CD8-positive, alpha-beta memory T cell (primary cell): ENCODE measurements at regions not wholly inside any gene's neighbourhood (a gene's known extent, or its start where the extent isn't known, plus 50 kb on each side); places are given as distances from the start of the nearest gene placed in this dataset.

Source experiments
- CTCF ChIA-PET: fragments of 350-600 bp; sonication (Branson Sonifier 250); formaldehyde crosslinking; loops from one replicate; lab custom pipeline; 2021; ENCODE audit warnings: antibody characterized with exemption; lab: Charles Lee
- POLR2A ChIA-PET: fragments of 350-600 bp; sonication (Branson Sonifier 250); formaldehyde crosslinking; loops from one replicate; lab custom pipeline; 2021; ENCODE audit warnings: antibody characterized with exemption; lab: Charles Lee
- DNase-seq, 5 donors: peaks; one replicate each; pipeline versions ENCODE4 v3.0.0 to v3.0.0-alpha.2; 2020 to 2022; ENCODE audit warnings: mixed read lengths in 1 of 5
- H3K27ac ChIP-seq: one replicate; pipeline ENCODE4 v1.7.0; 2013; ENCODE audit warnings: low read depth, mild to moderate bottlenecking, low read length, moderate library complexity
- H3K27me3 ChIP-seq: 2 replicates; pipeline ENCODE4 v1.7.0; 2013; ENCODE audit warnings: low read length, mild to moderate bottlenecking; ENCODE audit not compliant: insufficient read depth, poor library complexity, severe bottlenecking
- H3K36me3 ChIP-seq: 2 replicates; pipeline ENCODE4 v1.7.0; 2013; ENCODE audit warnings: mild to moderate bottlenecking, low read length, moderate library complexity; ENCODE audit not compliant: insufficient read depth
- H3K4me1 ChIP-seq: 2 replicates; pipeline ENCODE4 v1.7.0; 2013; ENCODE audit warnings: mild to moderate bottlenecking, low read length, moderate library complexity; ENCODE audit not compliant: insufficient read depth
- H3K4me3 ChIP-seq: 2 replicates; pipeline ENCODE4 v1.7.0; 2013; ENCODE audit warnings: mild to moderate bottlenecking, low read length
- H3K9me3 ChIP-seq: 2 replicates; pipeline ENCODE4 v1.7.0; 2013; ENCODE audit warnings: mild to moderate bottlenecking, low read length
- H3K27ac Mint-ChIP-seq, 8 donors: one replicate each; pipeline ENCODE4 v1.8.0; 2020 to 2021; ENCODE audit warnings: mixed read lengths in 8 of 8, mild to moderate bottlenecking in 6 of 8, inconsistent platforms in 3 of 8, moderate library complexity in 3 of 8
- H3K27me3 Mint-ChIP-seq, 2 donors: one replicate each; pipeline ENCODE4 v1.8.0; 2020 to 2021; ENCODE audit warnings: mixed read lengths in 2 of 2, mild to moderate bottlenecking in 1 of 2, moderate library complexity in 1 of 2
- H3K36me3 Mint-ChIP-seq, 3 donors: one replicate each; pipeline ENCODE4 v1.8.0; 2020 to 2021; ENCODE audit warnings: mixed read lengths in 3 of 3, inconsistent platforms in 1 of 3, mild to moderate bottlenecking in 1 of 3
- H3K4me1 Mint-ChIP-seq, 3 donors: one replicate each; pipeline ENCODE4 v1.8.0; 2020 to 2021; ENCODE audit warnings: mixed read lengths in 3 of 3, inconsistent platforms in 1 of 3, mild to moderate bottlenecking in 1 of 3
- H3K4me3 Mint-ChIP-seq, 7 donors: one replicate each; pipeline ENCODE4 v1.8.0; 2020 to 2021; ENCODE audit warnings: mixed read lengths in 7 of 7, mild to moderate bottlenecking in 6 of 7, moderate library complexity in 4 of 7, inconsistent platforms in 2 of 7
- H3K9me3 Mint-ChIP-seq, 5 donors: one replicate each; pipeline ENCODE4 v1.8.0; 2020 to 2022; ENCODE audit warnings: mixed read lengths in 5 of 5, mild to moderate bottlenecking in 3 of 5, moderate library complexity in 2 of 5, inconsistent platforms in 1 of 5

DNA sequence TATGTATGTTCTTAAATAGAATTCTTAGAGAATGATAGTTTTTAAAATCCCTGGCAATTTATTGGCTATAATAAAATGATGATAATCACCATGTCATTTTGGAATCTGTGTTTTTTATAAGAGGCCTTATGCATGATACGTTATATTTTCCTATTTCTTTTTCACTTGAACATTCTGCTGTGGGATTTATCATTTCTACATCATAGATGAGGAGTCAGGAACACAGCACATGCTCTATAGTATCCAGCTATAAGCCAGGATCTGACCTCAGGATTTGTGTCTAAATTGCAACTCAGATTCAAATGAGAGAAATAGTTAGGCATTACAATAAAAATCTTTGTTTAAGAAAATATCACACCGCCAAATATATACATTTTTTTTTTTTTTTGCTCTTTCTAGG is 928.0 kb downstream of the EFNB2 start:
- Mint-ChIP-seq H3K36me3 (no peaks in the 10 kb centered on the region), H3K9me3 (peaks cover 0 to 17% (median 0%) of the 10 kb centered on the region in 5 donors), H3K27me3 (no peaks in the 10 kb centered on the region), H3K4me1 (no peaks in the 10 kb centered on the region), H3K4me3 (no peak overlapping the region), H3K27ac (no peak overlapping the region)
- DNase-seq, result no peak
- no peaks in the 10 kb centered on the region for H3K36me3 ChIP-seq
- no peaks in the 10 kb centered on the region for H3K9me3 ChIP-seq
- ChIA-PET POLR2A (no interaction called here), CTCF (no interaction called here)
- no peak overlapping the region for H3K4me3 ChIP-seq
- H3K4me1 ChIP-seq, result no peaks in the 10 kb centered on the region
- H3K27ac ChIP-seq, result no peak overlapping the region
- H3K27me3 ChIP-seq, result no peaks in the 10 kb centered on the region

DNA sequence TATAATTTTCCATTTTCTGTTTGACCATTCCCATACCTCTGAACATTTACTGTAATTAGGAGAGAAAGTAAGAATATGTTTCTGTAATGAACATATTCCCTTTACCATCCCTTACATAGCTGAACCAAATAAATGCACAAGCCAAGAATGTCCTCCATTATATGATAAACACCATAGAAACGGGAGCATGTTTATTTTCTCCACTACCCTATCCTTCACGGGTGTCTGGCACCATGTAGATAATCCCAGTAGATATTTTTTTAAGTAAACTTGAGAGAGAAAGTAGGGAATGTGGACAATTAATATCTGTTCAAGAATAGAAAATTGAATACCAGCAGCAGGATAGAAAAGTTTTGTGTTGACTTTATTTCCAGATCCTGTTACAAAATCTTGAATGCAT is 928.4 kb downstream of the EFNB2 start:
- peaks cover 0 to 17% (median 0%) of the 10 kb centered on the region in 5 donors for H3K9me3 Mint-ChIP-seq
- POLR2A ChIA-PET, result no interaction called here
- no peak overlapping the region for H3K27ac Mint-ChIP-seq

DNA sequence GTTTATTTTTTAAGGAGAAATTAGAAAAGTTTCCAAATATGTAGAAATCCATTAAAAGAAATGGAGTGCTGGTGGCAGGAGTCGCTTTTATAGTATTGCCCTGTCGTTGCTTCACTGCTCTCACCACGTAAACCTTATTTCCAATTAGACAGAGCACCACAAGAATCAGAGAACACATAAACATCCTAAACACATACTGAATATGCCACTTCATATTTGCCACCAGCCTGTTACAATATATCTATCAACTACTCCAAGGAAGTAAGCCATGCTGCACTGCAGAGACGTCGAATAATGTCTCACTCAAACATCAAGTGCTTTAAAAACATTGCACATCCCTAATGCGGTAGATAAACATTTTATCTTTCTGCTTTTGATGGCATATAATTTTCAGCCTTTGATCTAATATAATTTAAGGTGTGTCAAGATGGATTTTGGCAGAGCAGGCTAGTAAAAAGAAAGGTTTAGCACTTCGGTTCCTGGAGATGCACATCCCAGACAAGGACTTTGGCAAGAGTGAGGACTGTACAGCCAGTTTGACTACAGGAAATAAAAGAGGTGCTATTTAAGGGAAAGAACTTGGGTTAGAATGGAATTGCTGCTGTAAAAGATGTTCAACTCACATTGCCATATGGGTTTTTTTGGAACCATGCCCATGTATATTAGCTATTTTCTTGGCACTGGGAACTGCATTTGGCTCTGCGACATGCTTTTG is 932.3 kb downstream of the EFNB2 start:
- Histone ChIP-seq H3K27ac (no peak overlapping the region), H3K4me1 (no peaks in the 10 kb centered on the region), H3K27me3 (no peaks in the 10 kb centered on the region), H3K36me3 (no peaks in the 10 kb centered on the region), H3K4me3 (no peak overlapping the region), H3K9me3 (no peaks in the 10 kb centered on the region)
- POLR2A ChIA-PET, result no interaction called here
- Mint-ChIP-seq H3K27me3 (no peaks in the 10 kb centered on the region), H3K27ac (no peak overlapping the region), H3K9me3 (peaks cover 0 to 24% (median 2%) of the 10 kb centered on the region in 5 donors), H3K36me3 (no peaks in the 10 kb centered on the region), H3K4me1 (no peaks in the 10 kb centered on the region), H3K4me3 (no peak overlapping the region)
- CTCF ChIA-PET, result no interaction called here
- no peak for DNase-seq

More for the DNA sequence above, 928.4 kb downstream of the EFNB2 start:
- Histone ChIP-seq H3K36me3 (no peaks in the 10 kb centered on the region), H3K27me3 (no peaks in the 10 kb centered on the region), H3K4me1 (no peaks in the 10 kb centered on the region), H3K4me3 (no peak overlapping the region), H3K9me3 (no peaks in the 10 kb centered on the region), H3K27ac (no peak overlapping the region)
- Mint-ChIP-seq H3K4me1 (no peaks in the 10 kb centered on the region), H3K4me3 (no peak overlapping the region), H3K27me3 (no peaks in the 10 kb centered on the region), H3K36me3 (no peaks in the 10 kb centered on the region)
- CTCF ChIA-PET, result no interaction called here
- no peak for DNase-seq

DNA sequence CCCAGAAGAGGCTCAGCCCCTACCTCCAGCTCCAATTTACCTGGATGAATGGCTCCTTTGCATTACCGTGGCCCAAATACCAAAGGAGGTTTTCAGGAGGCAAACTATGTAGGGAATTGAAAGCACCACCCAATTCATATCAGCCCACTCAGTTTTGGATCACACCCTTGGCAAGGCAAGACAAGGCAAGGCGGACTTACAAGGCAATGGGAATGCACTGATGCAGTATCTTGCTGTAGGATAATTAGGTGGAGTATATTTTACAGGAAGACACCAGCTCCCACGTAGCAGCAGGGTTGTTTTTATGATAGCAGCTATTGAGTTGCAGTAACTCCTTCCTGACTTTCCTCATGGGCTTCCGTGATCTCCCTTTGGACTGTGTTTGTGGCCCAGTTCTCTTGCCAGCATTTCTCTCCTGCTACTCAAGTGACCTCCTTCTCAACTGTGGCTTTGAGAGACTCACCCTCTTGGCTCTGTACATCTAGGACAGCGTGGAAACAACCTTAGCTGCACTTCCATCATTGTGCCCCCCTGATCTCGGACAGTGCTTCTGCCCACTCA is 935.9 kb downstream of the EFNB2 start:
- no peaks in the 10 kb centered on the region for H3K36me3 Mint-ChIP-seq
- Histone ChIP-seq H3K36me3 (no peaks in the 10 kb centered on the region), H3K9me3 (no peaks in the 10 kb centered on the region), H3K4me1 (no peaks in the 10 kb centered on the region), H3K27me3 (no peaks in the 10 kb centered on the region), H3K4me3 (no peak overlapping the region), H3K27ac (no peak overlapping the region)
- H3K27ac Mint-ChIP-seq, result no peak overlapping the region
- H3K9me3 Mint-ChIP-seq, result peaks cover 0 to 14% (median 2%) of the 10 kb centered on the region in 5 donors
- H3K27me3 Mint-ChIP-seq, result no peaks in the 10 kb centered on the region
- no peak for DNase-seq
- no peaks in the 10 kb centered on the region for H3K4me1 Mint-ChIP-seq
- CTCF ChIA-PET, result no interaction called here
- H3K4me3 Mint-ChIP-seq, result no peak overlapping the region
- POLR2A ChIA-PET, result no interaction called here

DNA sequence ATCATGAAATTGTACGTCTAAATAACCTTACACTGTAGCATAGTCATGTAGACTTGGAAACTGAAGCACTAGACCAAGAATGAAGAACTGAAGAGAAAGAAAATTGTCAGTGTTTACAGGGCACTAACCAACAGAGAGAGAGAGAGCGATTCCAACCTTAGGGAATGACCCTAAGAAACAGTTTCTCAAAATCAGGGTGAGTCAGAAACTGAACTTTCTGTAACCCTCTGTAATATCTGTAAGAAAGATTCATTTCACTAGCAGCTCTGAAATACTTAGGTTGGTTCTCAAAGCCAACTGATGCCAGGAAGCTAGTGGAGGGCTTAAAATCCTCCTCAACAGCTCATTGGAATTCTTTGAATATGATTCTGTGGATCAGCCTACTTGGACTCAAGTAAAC is 936.9 kb downstream of the EFNB2 start:
- no peak for DNase-seq
- Histone ChIP-seq H3K4me3 (no peak overlapping the region), H3K27ac (no peak overlapping the region), H3K27me3 (no peaks in the 10 kb centered on the region), H3K36me3 (no peaks in the 10 kb centered on the region), H3K9me3 (no peaks in the 10 kb centered on the region), H3K4me1 (no peaks in the 10 kb centered on the region)
- Mint-ChIP-seq H3K4me1 (no peaks in the 10 kb centered on the region), H3K4me3 (no peak overlapping the region), H3K27me3 (no peaks in the 10 kb centered on the region), H3K9me3 (peaks cover 0 to 13% (median 2%) of the 10 kb centered on the region in 5 donors), H3K36me3 (no peaks in the 10 kb centered on the region), H3K27ac (no peak overlapping the region)
- ChIA-PET CTCF (no interaction called here), POLR2A (no interaction called here)

DNA sequence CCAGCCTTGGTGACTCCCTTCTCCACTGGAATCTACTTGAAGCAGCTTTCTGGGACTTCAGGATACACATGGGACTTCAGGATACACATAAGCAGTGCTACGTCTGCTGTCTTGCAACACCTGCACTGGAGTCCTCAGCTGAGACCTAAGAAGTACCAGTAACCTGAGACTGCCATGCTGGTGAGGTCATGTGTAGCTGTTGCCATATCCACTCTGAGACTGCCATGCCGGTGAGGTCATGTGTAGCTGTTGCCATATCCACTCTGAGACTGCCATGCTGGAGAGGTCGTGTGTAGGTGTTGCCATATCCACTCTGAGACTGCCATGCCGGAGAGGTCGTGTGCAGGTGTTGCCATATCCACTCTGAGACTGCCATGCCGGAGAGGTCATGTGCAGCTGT is 937.9 kb downstream of the EFNB2 start:
- Mint-ChIP-seq H3K36me3 (no peaks in the 10 kb centered on the region), H3K27me3 (no peaks in the 10 kb centered on the region), H3K27ac (no peak overlapping the region), H3K4me3 (no peak overlapping the region), H3K4me1 (no peaks in the 10 kb centered on the region), H3K9me3 (peaks cover 0 to 13% (median 0%) of the 10 kb centered on the region in 5 donors)
- Histone ChIP-seq H3K36me3 (no peaks in the 10 kb centered on the region), H3K4me1 (no peaks in the 10 kb centered on the region), H3K27me3 (no peaks in the 10 kb centered on the region), H3K9me3 (no peaks in the 10 kb centered on the region), H3K27ac (no peak overlapping the region), H3K4me3 (no peak overlapping the region)
- ChIA-PET POLR2A (no interaction called here), CTCF (no interaction called here)
- no peak for DNase-seq

DNA sequence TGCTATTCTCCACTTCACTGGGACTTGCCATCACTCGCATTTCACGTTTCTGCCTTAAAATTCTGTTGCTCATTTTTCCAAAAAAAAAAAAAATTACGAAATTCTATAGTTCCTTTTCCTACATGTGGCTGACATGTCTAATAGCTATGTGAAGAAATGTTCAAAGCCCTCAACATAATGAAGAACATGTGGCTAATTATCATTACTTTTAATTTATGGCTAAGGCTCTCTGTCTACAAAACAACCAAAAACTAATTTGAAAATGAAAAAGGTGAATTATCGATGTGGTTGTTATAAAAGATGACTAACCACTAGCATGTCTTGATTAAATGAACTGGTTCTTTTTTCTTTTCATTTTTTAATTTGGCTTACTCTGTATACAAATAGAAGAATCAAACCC is 940.0 kb downstream of the EFNB2 start:
- Histone ChIP-seq H3K27ac (no peak overlapping the region), H3K36me3 (no peaks in the 10 kb centered on the region), H3K4me3 (no peak overlapping the region), H3K4me1 (no peaks in the 10 kb centered on the region), H3K9me3 (no peaks in the 10 kb centered on the region), H3K27me3 (no peaks in the 10 kb centered on the region)
- no peak overlapping the region for H3K4me3 Mint-ChIP-seq
- no peaks in the 10 kb centered on the region for H3K27me3 Mint-ChIP-seq
- H3K4me1 Mint-ChIP-seq, result no peaks in the 10 kb centered on the region
- H3K9me3 Mint-ChIP-seq, result peaks cover 0 to 13% (median 0%) of the 10 kb centered on the region in 5 donors
- H3K27ac Mint-ChIP-seq, result no peak overlapping the region
- DNase-seq, result no peak
- CTCF ChIA-PET, result no interaction called here
- H3K36me3 Mint-ChIP-seq, result no peaks in the 10 kb centered on the region
- POLR2A ChIA-PET, result no interaction called here

DNA sequence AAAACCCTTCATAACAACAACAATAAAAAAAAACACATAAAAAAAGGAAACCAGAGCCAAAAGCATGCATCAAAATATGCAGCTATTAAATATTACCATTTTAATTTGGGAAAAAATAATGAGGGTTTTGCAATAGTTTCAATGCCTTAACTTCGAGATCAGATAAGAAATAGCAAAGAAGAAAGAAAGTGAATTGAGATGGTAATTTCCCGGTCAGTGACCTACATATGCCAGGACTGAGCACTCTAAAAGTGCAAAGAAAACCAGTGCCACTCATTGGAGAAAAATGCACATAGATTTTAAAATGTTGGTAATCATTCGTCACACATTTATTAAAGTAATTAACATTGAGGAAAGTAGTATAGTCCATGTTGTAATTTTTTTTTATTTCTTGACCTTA is 944.2 kb downstream of the EFNB2 start:
- H3K27ac ChIP-seq, result no peak overlapping the region
- Mint-ChIP-seq H3K27me3 (no peaks in the 10 kb centered on the region), H3K36me3 (no peaks in the 10 kb centered on the region), H3K4me3 (no peak overlapping the region), H3K9me3 (peaks cover 0 to 6% (median 0%) of the 10 kb centered on the region in 5 donors), H3K27ac (no peak overlapping the region), H3K4me1 (no peaks in the 10 kb centered on the region)
- no peaks in the 10 kb centered on the region for H3K27me3 ChIP-seq
- no peaks in the 10 kb centered on the region for H3K36me3 ChIP-seq
- POLR2A ChIA-PET, result no interaction called here
- CTCF ChIA-PET, result no interaction called here
- no peaks in the 10 kb centered on the region for H3K9me3 ChIP-seq
- no peaks in the 10 kb centered on the region for H3K4me1 ChIP-seq
- H3K4me3 ChIP-seq, result no peak overlapping the region
- DNase-seq, result no peak
